GM23338 (cell line): ENCODE measurements at regions not wholly inside any gene's neighbourhood (a gene's known extent, or its start where the extent isn't known, plus 50 kb on each side); places are given as distances from the start of the nearest gene placed in this dataset.

Source experiments
- ATAC-seq: fragments of 200-7000 bp; cut with Tn5 transposase; 3 replicates; pipeline ENCODE4 v1.9.1; 2020
- DNase-seq: peaks from one replicate; pipeline ENCODE4 v3.0.0-alpha.2; 2015; ENCODE audit warnings: low spot score
- H2AFZ ChIP-seq: fragments of 200-600 bp; sonication (generic); 2 replicates; pipeline ENCODE4 v1.8.0; 2016; ENCODE audit warnings: antibody characterized with exemption, mild to moderate bottlenecking, moderate library complexity
- H3F3A ChIP-seq: fragments of 200-600 bp; sonication (generic); replicated peaks from 2 replicates; pipeline ENCODE4 v1.8.0; 2017; ENCODE audit warnings: antibody characterized with exemption, mixed run types, low read depth
- H3K27ac ChIP-seq: fragments of 200-600 bp; sonication (generic); 2 replicates; pipeline ENCODE4 v1.6.1; 2016; ENCODE audit warnings: low read depth
- H3K27me3 ChIP-seq: fragments of 200-600 bp; sonication (generic); 2 replicates; pipeline ENCODE4 v1.8.0; 2016; ENCODE audit warnings: mild to moderate bottlenecking, mixed run types, moderate library complexity; ENCODE audit not compliant: insufficient read depth
- H3K36me3 ChIP-seq: fragments of 200-600 bp; sonication (generic); 2 replicates; pipeline ENCODE4 v1.8.0; 2016; ENCODE audit warnings: mild to moderate bottlenecking; ENCODE audit not compliant: insufficient read depth
- H3K4me1 ChIP-seq: fragments of 200-600 bp; sonication (generic); 2 replicates; pipeline ENCODE4 v1.8.0; 2016; ENCODE audit warnings: mild to moderate bottlenecking, moderate library complexity; ENCODE audit not compliant: insufficient read depth
- H3K4me2 ChIP-seq: fragments of 200-600 bp; sonication (generic); 2 replicates; pipeline ENCODE4 v1.7.1; 2017; ENCODE audit warnings: mixed run types
- H3K4me3 ChIP-seq: fragments of 200-600 bp; sonication (generic); 2 replicates; pipeline ENCODE4 v1.6.1; 2016; ENCODE audit warnings: mixed run types
- H3K79me2 ChIP-seq: fragments of 200-600 bp; sonication (generic); replicated peaks from 2 replicates; pipeline ENCODE4 v1.8.0; 2017; ENCODE audit warnings: mild to moderate bottlenecking; ENCODE audit not compliant: insufficient read depth
- H3K9me2 ChIP-seq: fragments of 200-600 bp; sonication (generic); 2 replicates; pipeline ENCODE4 v1.8.0; 2017; ENCODE audit not compliant: insufficient read depth
- H4K20me1 ChIP-seq: fragments of 200-600 bp; sonication (generic); replicated peaks from 2 replicates; pipeline ENCODE4 v1.8.0; 2017; ENCODE audit warnings: mild to moderate bottlenecking; ENCODE audit not compliant: insufficient read depth
- H3K27ac Mint-ChIP-seq: 2 replicates; pipeline ENCODE4 v1.8.0; 2020; ENCODE audit warnings: inconsistent platforms, mild to moderate bottlenecking, moderate library complexity, mixed read lengths
- H3K27me3 Mint-ChIP-seq: 3 replicates; pipeline ENCODE4 v1.8.0; 2022; ENCODE audit warnings: low read depth, mild to moderate bottlenecking, moderate library complexity, mixed read lengths, inconsistent platforms; ENCODE audit not compliant: insufficient read depth, poor library complexity
- H3K36me3 Mint-ChIP-seq: 3 replicates; pipeline ENCODE4 v1.8.0; 2021; ENCODE audit warnings: low read depth, mild to moderate bottlenecking, inconsistent platforms, moderate library complexity, mixed read lengths
- H3K4me1 Mint-ChIP-seq: 3 replicates; pipeline ENCODE4 v1.8.0; 2020; ENCODE audit warnings: mild to moderate bottlenecking, inconsistent platforms, mixed read lengths
- H3K4me3 Mint-ChIP-seq: 3 replicates; pipeline ENCODE4 v1.8.0; 2021; ENCODE audit warnings: moderate library complexity, mild to moderate bottlenecking, inconsistent platforms, mixed read lengths
- H3K9me3 Mint-ChIP-seq: 3 replicates; pipeline ENCODE4 v1.8.0; 2020; ENCODE audit warnings: moderate library complexity, mild to moderate bottlenecking, inconsistent platforms, mixed read lengths
- CREB1 ChIP-seq: fragments of 250-450 bp; sonication (Bioruptor Pico); IDR thresholded peaks from 2 replicates; pipeline ENCODE4 v1.5.0; 2020; ENCODE audit warnings: low read depth, mild to moderate bottlenecking, moderate library complexity
- CTCF ChIP-seq, 2 experiments: fragments of 200-600 bp in 1 of 2; sonication (generic) in 1 of 2; conservative IDR thresholded peaks; 2 replicates each; pipeline versions ENCODE4 v1.5.1 to v1.6.1; 2016 to 2017; ENCODE audit warnings: antibody characterized with exemption in 2 of 2, low read depth in 2 of 2, mild to moderate bottlenecking in 2 of 2, moderate library complexity in 1 of 2
- ETS1 ChIP-seq: IDR thresholded peaks from 2 replicates; pipeline ENCODE4 v1.6.1; 2016; ENCODE audit warnings: antibody characterized with exemption
- EZH2 ChIP-seq: fragments of 200-600 bp; sonication (generic); IDR thresholded peaks from one replicate; pipeline ENCODE4 v1.8.0; 2017; ENCODE audit warnings: antibody characterized with exemption, mild to moderate bottlenecking, low read depth; ENCODE audit not compliant: unreplicated experiment
- EZH2phosphoT487 ChIP-seq: fragments of 200-600 bp; sonication (generic); IDR thresholded peaks from one replicate; pipeline ENCODE4 v1.8.1; 2018; ENCODE audit warnings: antibody characterized with exemption; ENCODE audit not compliant: unreplicated experiment
- JUNB ChIP-seq: IDR thresholded peaks from one replicate; pipeline ENCODE4 v1.6.1; 2016; ENCODE audit warnings: antibody characterized with exemption; ENCODE audit not compliant: unreplicated experiment
- NANOG ChIP-seq: IDR thresholded peaks from 2 replicates; pipeline ENCODE4 v1.6.1; 2016; ENCODE audit warnings: antibody characterized with exemption, borderline replicate concordance
- POLR2AphosphoS5 ChIP-seq: IDR thresholded peaks from 2 replicates; pipeline ENCODE4 v1.6.1; 2016; ENCODE audit warnings: antibody characterized with exemption, low read depth
- REST ChIP-seq: IDR thresholded peaks from one replicate; pipeline ENCODE4 v1.6.1; 2018; ENCODE audit warnings: antibody characterized with exemption; ENCODE audit not compliant: unreplicated experiment
- STAT1 ChIP-seq: IDR thresholded peaks from one replicate; pipeline ENCODE4 v1.6.1; 2016; ENCODE audit warnings: antibody characterized with exemption; ENCODE audit not compliant: unreplicated experiment
- ZNF114 ChIP-seq: fragments of 250-450 bp; sonication (Bioruptor Pico); IDR thresholded peaks from 2 replicates; pipeline ENCODE4 v1.5.0; 2020; ENCODE audit warnings: mild to moderate bottlenecking, moderate library complexity
- ZNF331 ChIP-seq: fragments of 250-450 bp; sonication (Bioruptor Pico); IDR thresholded peaks from 2 replicates; pipeline ENCODE4 v1.5.0; 2020; ENCODE audit warnings: low read depth, mild to moderate bottlenecking, moderate library complexity
- ZNF462 ChIP-seq: fragments of 250-450 bp; sonication (Bioruptor Pico); IDR thresholded peaks from 2 replicates; pipeline ENCODE4 v1.5.0; 2020; ENCODE audit warnings: mild to moderate bottlenecking, moderate library complexity

GRCh38 chr16:64470916-64471315, 650.9 kb downstream of the CDH11 start:
- no peak overlapping the region for H2AFZ ChIP-seq
- peaks cover 8% of the 10 kb centered on the region; the same call in 1 of the 3 replicates for H3K9me3 Mint-ChIP-seq
- no peaks in the 10 kb centered on the region for H3F3A ChIP-seq
- no peak overlapping the region for H3K27ac Mint-ChIP-seq
- no peaks in the 10 kb centered on the region for H3K27me3 Mint-ChIP-seq
- TF ChIP-seq ZNF331 (CRISPR knock-in tag): no peak
- no peak for TF ChIP-seq EZH2
- no peak for TF ChIP-seq POLR2AphosphoS5
- TF ChIP-seq EZH2phosphoT487: no peak
- TF ChIP-seq JUNB: no peak
- no peak for TF ChIP-seq ZNF114 (CRISPR knock-in tag)
- TF ChIP-seq REST: no peak
- no peak for TF ChIP-seq CTCF (conservative IDR thresholded peaks at IDR 0.05; ENCODE audit: low read depth in 2 of 2)
- TF ChIP-seq NANOG: no peak
- no peak for TF ChIP-seq STAT1
- no peak for TF ChIP-seq ETS1
- TF ChIP-seq ZNF462: no peak
- no peak for TF ChIP-seq CREB1 (CRISPR knock-in tag)
- DNase-seq: no peak
- H3K4me3 ChIP-seq: no peak overlapping the region
- H3K4me3 Mint-ChIP-seq: no peak overlapping the region
- H3K36me3 Mint-ChIP-seq: no peaks in the 10 kb centered on the region; the same call in 2 of the 3 replicates
- H3K79me2 ChIP-seq: no peaks in the 10 kb centered on the region
- no peaks in the 10 kb centered on the region for H3K36me3 ChIP-seq
- H3K27ac ChIP-seq: no peak overlapping the region
- peaks cover 3% of the 10 kb centered on the region; the same call in 1 of the 2 replicates for H3K9me2 ChIP-seq
- no peaks in the 10 kb centered on the region for H3K4me1 ChIP-seq
- no peaks in the 10 kb centered on the region for H3K27me3 ChIP-seq
- no peaks in the 10 kb centered on the region for H4K20me1 ChIP-seq
- H3K4me1 Mint-ChIP-seq: no peaks in the 10 kb centered on the region
- no peak for ATAC-seq
- H3K4me2 ChIP-seq: no peak overlapping the region
